Limb (tissue), 2 donors: ENCODE measurements at regions not wholly inside any gene's neighbourhood (a gene's known extent, or its start where the extent isn't known, plus 50 kb on each side); places are given as distances from the start of the nearest gene placed in this dataset.

Experiments used
- DNase-seq, 2 donors: peaks; one replicate each; pipeline ENCODE4 v3.0.0-alpha.2; 2016; ENCODE audit errors: extremely low spot score in 2 of 2

GRCh38 chr22:34427436-34427835 is 507.2 kb upstream of the LARGE1 start:
- no peak for DNase-seq

DNA sequence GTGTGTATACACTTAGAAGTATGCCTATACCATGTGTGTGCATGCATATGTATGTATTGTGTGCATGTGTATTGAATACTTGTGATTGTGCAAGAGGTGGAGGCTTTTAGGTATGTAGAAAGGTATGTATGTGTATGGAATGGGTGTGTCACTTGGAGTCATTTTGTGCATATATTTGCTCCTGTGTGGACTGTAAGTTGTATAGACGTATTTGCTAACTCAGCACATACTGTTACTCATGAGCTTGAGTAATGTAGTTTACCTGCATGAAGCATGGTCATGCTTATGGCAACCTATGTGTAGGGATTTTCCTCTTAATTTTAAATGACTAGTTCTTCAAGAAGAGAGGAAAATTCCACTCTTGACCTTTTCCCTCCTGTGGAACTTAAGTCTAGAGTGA is 507.6 kb upstream of the LARGE1 start:
- no peak for DNase-seq

DNA sequence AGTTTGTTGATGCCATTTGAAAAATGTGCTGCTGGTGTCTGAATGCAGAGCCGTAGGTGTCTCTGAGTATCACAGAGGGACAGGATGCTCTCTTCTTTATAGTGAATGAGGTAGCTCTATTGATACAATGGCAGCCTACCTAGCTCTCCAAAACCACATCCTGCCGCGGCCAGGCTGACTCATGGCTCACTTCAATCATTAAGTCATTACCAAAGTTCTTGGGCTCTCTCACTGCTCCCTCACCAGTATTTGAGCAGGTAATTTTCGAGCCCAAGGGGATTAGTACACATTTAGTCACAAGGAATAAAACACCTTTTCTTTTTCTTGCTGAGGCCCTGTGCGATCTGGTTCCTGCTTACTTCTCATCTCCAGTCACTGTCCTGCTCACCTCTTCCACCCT is 509.0 kb upstream of the LARGE1 start:
- no peak for DNase-seq

DNA sequence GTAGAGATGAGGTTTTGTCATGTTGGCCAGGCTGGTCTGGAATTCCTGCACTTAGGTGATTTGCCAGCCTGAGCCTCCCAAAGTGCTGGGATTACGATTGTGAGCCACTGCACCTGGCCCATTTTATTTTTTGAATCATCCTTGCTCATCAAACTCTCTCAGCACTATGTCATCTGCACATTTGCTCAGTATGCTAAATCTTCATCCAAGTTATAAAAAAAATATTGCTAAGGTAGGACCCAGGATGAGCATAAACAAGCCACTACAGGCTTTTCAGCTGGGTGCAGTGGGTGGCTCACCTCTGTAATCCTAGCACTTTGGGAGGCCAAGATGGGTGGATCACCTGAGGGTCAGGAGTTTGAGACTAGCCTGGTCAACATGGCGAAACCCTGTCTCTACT is 510.1 kb upstream of the LARGE1 start:
- DNase-seq: no peak

GRCh38 chr22:34434371-34434770 is 514.1 kb upstream of the LARGE1 start:
- DNase-seq: no peak

DNA sequence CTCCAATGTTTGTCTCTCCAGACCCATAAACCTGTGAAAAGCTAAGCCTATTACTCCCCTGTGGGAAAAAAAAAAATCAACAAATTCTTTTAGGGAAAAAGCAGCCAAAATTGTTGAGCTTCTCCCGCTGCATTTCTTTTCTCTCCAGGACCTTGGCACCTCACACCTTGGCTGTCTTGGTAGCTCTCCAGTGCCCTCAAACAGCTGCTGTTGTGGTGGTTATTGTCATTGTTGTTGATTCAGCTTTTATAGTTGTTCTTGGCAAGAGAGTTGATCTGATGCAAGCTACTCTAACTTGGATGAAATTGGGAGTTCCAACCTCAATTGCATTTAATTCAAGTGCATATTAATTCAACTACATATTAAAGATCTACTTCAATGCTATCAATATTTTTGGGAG is 516.9 kb upstream of the LARGE1 start:
- DNase-seq: no peak

DNA sequence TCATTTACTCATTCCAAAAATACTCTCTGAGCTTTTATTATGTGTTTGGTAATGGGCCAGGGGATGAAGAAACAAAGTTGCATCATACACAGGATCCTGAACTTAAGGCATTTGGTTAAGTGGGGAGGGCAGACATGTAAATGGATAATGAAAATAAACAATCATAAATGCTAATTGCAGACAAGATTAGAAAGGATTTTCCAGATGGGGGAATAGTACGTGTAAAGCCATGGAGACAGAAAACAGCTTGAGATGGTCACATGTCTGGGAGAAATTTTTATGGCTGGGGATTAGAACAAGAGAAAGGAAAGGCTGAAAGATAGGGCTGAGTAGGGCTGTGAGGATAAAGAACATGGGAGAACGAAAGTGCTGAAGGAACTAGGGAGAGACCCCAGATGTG is 534.3 kb upstream of the LARGE1 start:
- no peak for DNase-seq

DNA sequence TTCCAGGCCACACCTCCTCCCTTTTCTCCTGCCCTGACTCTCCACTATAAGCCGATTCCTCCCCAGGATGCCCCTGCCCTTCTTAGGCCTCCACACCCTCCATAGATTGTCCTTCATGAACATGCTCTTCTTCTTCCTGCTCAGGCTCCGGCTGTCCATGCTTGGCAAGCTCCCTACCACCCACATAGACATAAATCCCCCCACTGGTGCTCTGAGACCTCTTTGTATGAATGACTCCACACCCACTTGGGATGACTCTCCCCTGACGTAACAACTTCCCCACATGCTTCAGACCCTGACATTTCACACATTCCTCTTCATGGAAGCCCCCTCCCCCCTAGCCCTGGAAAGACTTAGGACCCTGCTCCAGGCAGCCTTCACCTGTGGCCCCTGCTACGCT is 542.5 kb upstream of the LARGE1 start:
- no peak for DNase-seq

GRCh38 chr22:34475886-34476285 is 555.6 kb upstream of the LARGE1 start:
- DNase-seq: no peak

- DNase-seq: no peak
Observed at GRCh38 chr22:34476762-34477161, 556.5 kb upstream of the LARGE1 start.

DNA sequence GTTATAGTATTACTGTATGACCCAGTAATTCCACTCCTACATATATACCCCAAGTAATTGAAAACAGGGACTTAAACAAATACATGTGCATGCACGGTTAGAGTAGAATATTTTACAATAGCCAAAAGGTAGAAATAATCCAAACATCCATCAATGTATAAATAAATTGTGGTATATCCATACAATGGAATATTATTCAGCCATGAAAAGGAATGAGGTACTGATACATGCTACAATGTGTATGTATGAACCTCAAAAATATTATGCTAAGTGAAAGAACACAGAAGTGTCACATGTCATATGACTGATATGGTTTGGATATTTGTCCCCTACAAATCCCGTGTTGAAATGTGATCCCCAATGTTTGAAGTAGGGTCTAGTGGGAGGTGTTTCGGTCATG is 560.8 kb upstream of the LARGE1 start:
- no peak for DNase-seq

- DNase-seq: no peak
Observed at GRCh38 chr22:34486381-34486780, 566.1 kb upstream of the LARGE1 start.

- DNase-seq: no peak
Observed at GRCh38 chr22:34489861-34490260, 569.6 kb upstream of the LARGE1 start.

DNA sequence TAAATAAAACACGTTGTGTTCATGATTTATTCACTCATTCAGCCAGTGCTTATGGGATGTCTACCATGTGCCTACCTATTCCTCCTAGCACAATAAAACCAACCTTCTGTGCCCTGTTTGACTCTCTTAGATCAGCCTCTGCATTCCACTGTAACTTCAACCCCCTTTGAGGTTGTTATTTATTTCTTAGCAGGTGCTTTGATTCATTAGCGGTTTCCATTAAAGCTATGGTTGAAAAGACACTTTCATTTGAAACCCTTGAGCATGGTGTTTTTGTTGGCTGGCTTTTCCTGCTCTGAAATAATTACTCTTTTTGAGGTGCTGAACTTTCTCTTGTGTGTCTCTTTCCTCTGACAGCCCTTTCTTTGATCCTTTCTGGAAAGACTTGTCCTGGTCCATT is 570.6 kb upstream of the LARGE1 start:
- DNase-seq: no peak

GRCh38 chr22:34493486-34493885 is 572.5 kb upstream of the ISX start:
- DNase-seq: no peak

GRCh38 chr22:34501366-34501965 is 564.5 kb upstream of the ISX start:
- peak in 1 of 2 donors; percentile 20 for DNase-seq

DNA sequence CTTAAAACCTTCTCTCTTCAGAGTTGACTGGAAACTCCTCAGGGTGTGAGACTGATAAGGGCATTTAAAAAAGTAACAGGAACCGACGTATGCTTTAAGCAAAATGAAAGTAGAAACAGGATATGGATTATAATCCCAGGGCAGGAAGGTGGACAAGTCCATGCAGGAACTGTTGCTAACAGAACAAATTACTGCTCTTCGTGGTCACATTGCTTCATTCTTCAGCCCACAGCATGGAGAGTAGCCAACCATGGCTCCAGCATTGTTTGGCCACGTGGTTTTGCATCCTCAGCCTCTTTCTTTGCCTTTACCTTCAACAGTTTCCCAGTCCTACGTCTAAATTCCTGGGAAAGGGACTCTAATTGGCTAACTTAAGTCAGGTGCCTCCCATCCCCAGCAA is 563.1 kb upstream of the ISX start:
- no peak for DNase-seq

DNA sequence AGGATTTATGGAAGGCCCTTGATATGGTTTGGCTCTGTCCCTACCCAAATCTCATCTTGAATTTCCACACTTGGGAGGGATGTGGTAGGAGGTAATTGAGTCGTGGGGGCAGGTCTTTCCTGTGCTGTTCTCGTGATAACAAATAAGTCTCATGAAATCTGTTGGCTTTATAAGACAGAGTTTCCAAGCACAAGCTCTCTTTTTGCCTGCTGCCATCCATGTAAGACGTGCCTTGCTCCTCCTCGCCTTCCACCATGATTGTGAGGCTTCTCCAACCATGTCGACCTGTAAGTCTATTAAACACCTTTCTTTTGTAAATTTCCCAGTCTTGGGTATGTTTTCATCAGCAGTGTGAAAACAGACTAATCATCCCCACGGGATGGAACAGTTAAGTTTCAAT is 557.2 kb upstream of the ISX start:
- DNase-seq: no peak

DNA sequence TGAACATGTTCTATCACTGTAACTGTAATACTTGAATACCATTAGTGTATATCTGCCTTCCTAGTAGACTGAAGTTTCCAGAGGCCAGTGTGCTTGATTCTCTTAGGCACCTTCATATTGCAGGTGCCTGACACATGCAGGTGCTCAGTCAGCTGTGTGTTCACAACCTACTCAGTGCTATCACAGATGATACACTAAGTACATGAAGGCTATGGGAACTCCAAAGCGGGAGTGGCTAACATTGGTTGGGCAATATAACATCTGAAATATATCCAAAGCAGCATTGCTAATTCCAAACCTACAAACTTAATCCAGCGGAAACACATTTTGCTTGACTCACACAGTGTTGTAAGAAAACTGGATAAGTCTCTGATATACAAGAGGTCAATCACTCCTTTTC is 539.3 kb upstream of the ISX start:
- no peak for DNase-seq

DNA sequence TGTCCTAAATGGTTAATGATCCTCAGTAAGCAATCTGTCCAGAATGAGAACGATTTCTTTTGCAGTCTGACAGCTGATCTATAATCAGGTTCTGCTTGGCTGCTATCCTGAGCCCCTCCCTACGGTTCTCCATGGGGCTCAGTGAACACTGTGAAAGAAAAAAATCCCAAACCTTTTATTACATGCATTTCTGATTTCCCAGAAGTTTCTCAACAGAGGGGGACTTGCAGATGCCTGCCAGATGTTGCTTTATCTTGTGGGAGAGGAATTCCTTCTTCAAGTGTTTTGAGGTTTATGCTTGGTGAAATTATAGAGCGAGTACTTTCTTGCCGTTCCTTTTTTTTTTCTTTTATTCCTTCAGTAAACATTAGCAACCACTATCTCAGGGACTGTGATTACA is 531.9 kb upstream of the ISX start:
- DNase-seq: peak in 1 of 2 donors; percentile 63

DNA sequence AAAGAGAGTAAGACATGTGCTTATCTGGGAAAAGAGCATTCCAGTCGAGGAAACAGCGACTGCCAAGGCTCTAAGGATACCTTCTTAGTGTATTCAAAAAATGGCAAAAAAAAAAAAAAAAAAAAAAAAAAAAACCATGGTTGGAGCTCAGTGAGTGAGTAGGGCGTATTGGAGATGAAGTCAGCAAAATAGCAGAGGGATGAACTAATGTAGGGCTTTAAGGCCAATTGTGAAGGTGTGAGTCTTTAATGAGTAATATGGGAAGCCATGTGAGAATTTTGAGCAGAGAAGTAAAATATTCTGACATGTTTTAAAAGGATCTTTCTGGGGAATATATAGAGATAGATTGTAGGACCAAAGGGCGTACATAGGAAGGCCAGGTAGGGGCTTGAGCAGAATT is 498.6 kb upstream of the ISX start:
- DNase-seq: no peak

- DNase-seq: no peak
Observed at GRCh38 chr22:34570408-34570807, 495.6 kb upstream of the ISX start.

DNA sequence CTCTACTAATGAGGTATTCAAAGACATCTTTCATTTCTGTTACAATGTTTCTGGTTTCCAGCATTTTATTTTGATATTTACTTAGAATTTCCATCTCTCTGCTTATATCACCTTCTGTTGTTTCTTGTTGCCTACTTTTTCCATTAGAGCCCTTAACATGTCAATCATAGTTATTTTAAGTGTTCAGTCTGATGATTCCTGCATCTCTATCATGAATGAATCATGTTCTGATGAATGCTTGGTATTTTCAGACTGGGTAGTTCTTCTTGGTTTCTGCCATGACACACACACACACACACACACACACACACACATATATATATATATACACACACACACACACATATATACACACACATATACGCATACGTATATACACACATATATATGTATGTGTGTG is 486.4 kb upstream of the ISX start:
- DNase-seq: no peak
